A549 (cell line): ENCODE measurements at regions not wholly inside any gene's neighbourhood (a gene's known extent, or its start where the extent isn't known, plus 50 kb on each side); places are given as distances from the start of the nearest gene placed in this dataset.

Source experiments
- ATAC-seq, 2 experiments: fragments of 200-7000 bp in 1 of 2; fragments of >200 bp in 1 of 2; cut with Nextera tagmentation in 1 of 2; cut with Tn5 transposase in 1 of 2; 3 replicates each; pipeline versions ENCODE4 v1.8.0 to v1.9.1; 2018 to 2020; ENCODE audit warnings: mild to moderate bottlenecking in 1 of 2, moderate library complexity in 1 of 2
- CTCF ChIA-PET: fragments of 300-600 bp; sonication (Branson Sonifier 250); formaldehyde crosslinking; extraction: SDS; loops from one replicate; lab custom pipeline; 2021; ENCODE audit warnings: antibody characterized with exemption, inconsistent platforms; lab: Yijun Ruan, JAX
- POLR2A ChIA-PET: fragments of 350-600 bp; formaldehyde crosslinking; extraction: SDS; loops from one replicate; lab custom pipeline; 2021; ENCODE audit warnings: antibody characterized with exemption, inconsistent platforms; lab: Yijun Ruan, JAX
- DNase-seq, 2 experiments: peaks; one replicate each; pipeline versions ENCODE4 v3.0.0 to v3.0.0-alpha.2; 2011 to 2016; ENCODE audit warnings: low read depth in 1 of 2, low spot score in 1 of 2
- FAIRE-seq: peaks from 2 replicates; lab custom pipeline; 2011; peaks lifted over from hg19 to GRCh38; lab: Jason Lieb, UNC
- H3K27ac ChIP-seq, 2 experiments: fragments of >200 bp; sonication (Bioruptor Twin); formaldehyde crosslinking; 3 replicates each; pipeline ENCODE4 v1.5.1; 2016 to 2017
- H3K4me1 ChIP-seq: fragments of >200 bp; sonication (Bioruptor Twin); formaldehyde crosslinking; 3 replicates; pipeline ENCODE4 v1.6.1; 2016
- H3K4me2 ChIP-seq: fragments of >200 bp; sonication (Bioruptor Twin); formaldehyde crosslinking; 3 replicates; pipeline ENCODE4 v1.6.1; 2016
- H3K4me3 ChIP-seq: fragments of >200 bp; sonication (Bioruptor Twin); formaldehyde crosslinking; 3 replicates; pipeline ENCODE4 v1.5.1; 2016
- H3K9me3 ChIP-seq: fragments of >200 bp; sonication (Bioruptor Twin); formaldehyde crosslinking; 3 replicates; pipeline ENCODE4 v1.6.1; 2016
- CBX2 ChIP-seq: fragments of 200-600 bp; sonication (generic); IDR thresholded peaks from 2 replicates; pipeline ENCODE4 v1.6.1; 2016; ENCODE audit warnings: low read depth, mild to moderate bottlenecking, borderline replicate concordance
- CBX8 ChIP-seq: fragments of 200-600 bp; sonication (generic); IDR thresholded peaks from 2 replicates; pipeline ENCODE4 v1.6.1; 2016
- CEBPB ChIP-seq, 2 experiments: fragments of >200 bp in 1 of 2; sonication (Bioruptor Twin) in 1 of 2; formaldehyde crosslinking in 1 of 2; IDR thresholded peaks; 2 replicates each; pipeline ENCODE4 v1.6.1; 2012 to 2016
- CHD4 ChIP-seq: fragments of 200-600 bp; sonication (generic); IDR thresholded peaks from 2 replicates; pipeline ENCODE4 v1.6.1; 2016; ENCODE audit warnings: antibody characterized with exemption, mild to moderate bottlenecking, borderline replicate concordance
- EHMT2 ChIP-seq: fragments of 200-600 bp; sonication (generic); IDR thresholded peaks from 2 replicates; pipeline ENCODE4 v1.6.1; 2016; ENCODE audit warnings: antibody characterized with exemption, low read depth, mild to moderate bottlenecking, moderate library complexity
- ESRRA ChIP-seq: fragments of 150-350 bp; IDR thresholded peaks from 2 replicates; pipeline ENCODE4 v1.6.1; 2014; ENCODE audit warnings: mild to moderate bottlenecking, low read length, borderline replicate concordance
- FOSB ChIP-seq: fragments of 250-450 bp; sonication (Bioruptor Pico); IDR thresholded peaks from 2 replicates; pipeline ENCODE4 v1.5.0; 2020; ENCODE audit warnings: mild to moderate bottlenecking, moderate library complexity
- GATA3 ChIP-seq: IDR thresholded peaks from 2 replicates; pipeline ENCODE4 v1.6.1; 2012; ENCODE audit warnings: borderline replicate concordance
- HDAC2 ChIP-seq: fragments of 200-600 bp; sonication (generic); IDR thresholded peaks from 2 replicates; pipeline ENCODE4 v1.6.1; 2016
- HOXB5 ChIP-seq: fragments of 250-450 bp; sonication (Bioruptor Pico); IDR thresholded peaks from 2 replicates; pipeline ENCODE4 v1.5.0; 2020; ENCODE audit warnings: mild to moderate bottlenecking, moderate library complexity
- JUN ChIP-seq, 2 experiments: fragments of >200 bp; sonication (Bioruptor Twin); formaldehyde crosslinking; IDR thresholded peaks; 2 replicates in 1 of 2; 3 replicates in 1 of 2; pipeline ENCODE4 v1.6.1; 2016 to 2017
- KDM5A ChIP-seq: fragments of 200-600 bp; sonication (generic); IDR thresholded peaks from 2 replicates; pipeline ENCODE4 v1.6.1; 2016; ENCODE audit warnings: antibody characterized with exemption, mild to moderate bottlenecking
- MAFK ChIP-seq: fragments of 450-650 bp; IDR thresholded peaks from 2 replicates; pipeline ENCODE4 v1.6.1; 2014; ENCODE audit not compliant: partially characterized antibody
- MAZ ChIP-seq: fragments of 150-350 bp; IDR thresholded peaks from 2 replicates; pipeline ENCODE4 v1.6.1; 2014; ENCODE audit warnings: antibody characterized with exemption, low read depth, low read length, borderline replicate concordance
- NPAS2 ChIP-seq: fragments of 250-450 bp; sonication (Bioruptor Pico); IDR thresholded peaks from 2 replicates; pipeline ENCODE4 v1.8.0; 2022; ENCODE audit warnings: mild to moderate bottlenecking, moderate library complexity, borderline replicate concordance
- RAD21 ChIP-seq, 2 experiments: fragments of >200 bp in 1 of 2; sonication (Bioruptor Twin) in 1 of 2; formaldehyde crosslinking in 1 of 2; IDR thresholded peaks in 1 of 2; conservative IDR thresholded peaks in 1 of 2; 2 replicates in 1 of 2; 3 replicates in 1 of 2; pipeline ENCODE4 v1.6.1; 2012 to 2018; ENCODE audit warnings: inconsistent platforms in 1 of 2
- RCOR1 ChIP-seq: fragments of 150-350 bp; IDR thresholded peaks from 2 replicates; pipeline ENCODE4 v1.6.1; 2014; ENCODE audit warnings: antibody characterized with exemption, low read length, low read depth
- RFX5 ChIP-seq: fragments of 450-650 bp; IDR thresholded peaks from 2 replicates; pipeline ENCODE4 v1.7.1; 2014; ENCODE audit warnings: antibody characterized with exemption, mild to moderate bottlenecking, moderate library complexity
- RNF2 ChIP-seq: fragments of 200-600 bp; sonication (generic); IDR thresholded peaks from 2 replicates; pipeline ENCODE4 v1.6.1; 2016; ENCODE audit warnings: low read depth, mild to moderate bottlenecking, antibody characterized with exemption, moderate library complexity, borderline replicate concordance
- SMC3 ChIP-seq: fragments of >200 bp; sonication (Bioruptor Twin); formaldehyde crosslinking; IDR thresholded peaks from 3 replicates; pipeline ENCODE4 v1.6.1; 2018; ENCODE audit warnings: inconsistent platforms
- TFCP2L1 ChIP-seq: fragments of 250-450 bp; sonication (Bioruptor Pico); IDR thresholded peaks from 2 replicates; pipeline ENCODE4 v1.5.0; 2021; ENCODE audit warnings: mild to moderate bottlenecking
- ZFP36 ChIP-seq: fragments of 450-650 bp; IDR thresholded peaks from 2 replicates; pipeline ENCODE4 v1.6.1; 2014; ENCODE audit warnings: borderline replicate concordance; ENCODE audit not compliant: partially characterized antibody
- WGBS: methylation state at CpG from one replicate; pipeline ENCODE4 v1.1.6; 2017; ENCODE audit errors: missing lambda C conversion rate; 5-methylcytosine and 5-hydroxymethylcytosine counted together
- TF ChIP-seq, protein P1 (sequence below): fragments of >200 bp; sonication (Bioruptor Twin); formaldehyde crosslinking; IDR thresholded peaks from 3 replicates; pipeline ENCODE4 v1.6.1; 2016
- TF ChIP-seq, protein P2 (sequence below): fragments of >200 bp; sonication (Bioruptor Twin); formaldehyde crosslinking; IDR thresholded peaks from 3 replicates; pipeline ENCODE4 v1.5.1; 2016
- TF ChIP-seq, protein P3 (sequence below): fragments of >200 bp; sonication (Bioruptor Twin); formaldehyde crosslinking; IDR thresholded peaks from 2 replicates; pipeline ENCODE4 v1.6.1; 2016
- TF ChIP-seq, protein P4 (sequence below): fragments of 200-600 bp; sonication (generic); IDR thresholded peaks from 2 replicates; pipeline ENCODE4 v1.6.1; 2016; ENCODE audit warnings: antibody characterized with exemption, mild to moderate bottlenecking, moderate library complexity
- TF ChIP-seq, protein P5 (sequence below): fragments of 150-350 bp; IDR thresholded peaks from 2 replicates; pipeline ENCODE4 v1.6.1; 2014; ENCODE audit warnings: low read depth, mild to moderate bottlenecking, low read length

DNA sequence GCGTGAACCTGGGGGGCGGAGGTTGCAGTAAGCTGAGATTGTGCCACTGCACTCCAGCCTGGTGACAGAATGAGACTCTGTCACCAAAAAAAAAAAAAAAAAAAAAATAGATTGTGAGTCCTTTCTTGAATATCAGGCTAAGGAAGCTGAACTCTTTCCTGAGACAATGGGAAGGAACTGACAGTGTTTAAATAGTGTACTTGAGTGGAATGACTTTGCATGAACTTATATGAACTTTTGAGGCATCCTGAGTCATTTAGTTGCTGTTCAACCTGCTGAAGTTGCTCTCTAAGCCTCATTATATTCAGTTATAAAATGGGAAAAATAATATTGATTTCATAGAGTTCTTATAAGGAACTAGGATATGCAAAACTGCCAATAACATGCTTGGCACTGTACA, 79.3 kb upstream of the LIMCH1 start (continued):
- TF ChIP-seq MAFK (no peak), MAZ (no peak), SMC3 (no peak), GATA3 (no peak), NPAS2 (no peak), HOXB5 (CRISPR knock-in tag) (no peak)
- TF ChIP-seq, protein P1, sequence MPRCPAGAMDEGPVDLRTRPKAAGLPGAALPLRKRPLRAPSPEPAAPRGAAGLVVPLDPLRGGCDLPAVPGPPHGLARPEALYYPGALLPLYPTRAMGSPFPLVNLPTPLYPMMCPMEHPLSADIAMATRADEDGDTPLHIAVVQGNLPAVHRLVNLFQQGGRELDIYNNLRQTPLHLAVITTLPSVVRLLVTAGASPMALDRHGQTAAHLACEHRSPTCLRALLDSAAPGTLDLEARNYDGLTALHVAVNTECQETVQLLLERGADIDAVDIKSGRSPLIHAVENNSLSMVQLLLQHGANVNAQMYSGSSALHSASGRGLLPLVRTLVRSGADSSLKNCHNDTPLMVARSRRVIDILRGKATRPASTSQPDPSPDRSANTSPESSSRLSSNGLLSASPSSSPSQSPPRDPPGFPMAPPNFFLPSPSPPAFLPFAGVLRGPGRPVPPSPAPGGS: no peak
- TF ChIP-seq, all 56 proteins: peak for 0

DNA sequence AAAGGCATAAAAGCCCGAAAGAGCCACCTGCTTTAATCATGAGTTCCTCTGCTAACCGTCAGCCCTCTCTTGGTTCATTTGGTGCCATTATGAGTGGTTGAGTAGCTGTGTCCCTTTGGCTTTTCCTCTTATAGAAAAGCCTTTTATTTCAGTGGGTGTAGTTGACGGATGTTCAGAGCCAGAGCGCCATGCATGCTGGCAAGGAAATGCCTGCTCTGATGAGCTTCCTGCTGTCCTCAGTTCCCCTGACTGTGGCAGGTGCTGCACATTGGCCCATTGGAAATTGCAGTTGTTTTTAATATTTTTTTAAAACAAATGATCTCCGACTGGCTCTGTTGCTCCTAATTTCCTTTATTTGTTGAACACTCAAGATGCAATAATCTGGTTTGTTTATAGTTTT, 77.3 kb upstream of the LIMCH1 start:
- no peaks in the 10 kb centered on the region for H3K9me3 ChIP-seq
- POLR2A ChIA-PET: no interaction called here
- peaks cover 64% of the 10 kb centered on the region for H3K4me1 ChIP-seq
- TF ChIP-seq RCOR1 (no peak), SMC3 (no peak), HDAC2 (no peak), TFCP2L1 (CRISPR knock-in tag) (no peak), MAZ (no peak), CBX8 (no peak), CHD4 (no peak), EHMT2 (no peak), CBX2 (no peak), JUN (IDR thresholded peaks at IDR 0.05) (no peak)
- H3K4me2 ChIP-seq: no peak overlapping the region
- 79% methylated on average over 5 of the region's 5 CpGs for WGBS
- H3K4me3 ChIP-seq: no peak overlapping the region
- FAIRE-seq: no peak
- H3K27ac ChIP-seq: no peak overlapping the region
- CTCF ChIA-PET: no interaction called here
- ATAC-seq: no peak
- DNase-seq: no peak

DNA sequence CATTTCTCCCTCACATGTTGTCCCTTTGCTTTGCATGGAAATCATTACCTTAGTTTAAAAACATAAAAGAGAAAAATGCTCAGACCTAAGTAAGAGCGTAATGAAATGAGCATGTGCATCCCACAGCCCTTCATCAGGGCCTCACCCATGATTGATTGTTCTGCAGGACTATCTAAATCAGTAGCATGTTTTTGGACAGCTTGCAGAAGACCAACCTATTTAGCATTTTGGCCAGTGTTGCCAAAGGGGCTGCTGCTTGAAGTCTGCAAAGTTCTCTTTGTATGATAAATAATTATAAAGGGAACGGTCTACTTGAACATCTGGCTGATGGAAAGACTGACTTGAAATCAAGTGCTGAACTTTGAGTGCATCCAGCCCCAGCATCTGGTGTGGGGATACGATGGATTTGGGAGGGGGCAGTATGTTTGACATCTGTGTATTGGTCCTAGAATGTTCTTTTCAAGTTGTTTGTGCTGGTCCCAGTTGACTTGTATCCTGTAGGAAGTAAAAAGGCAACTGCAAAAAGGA, 76.1 kb upstream of the LIMCH1 start:
- ATAC-seq (no peak), DNase-seq (no peak), FAIRE-seq (no peak)
- WGBS: 83% methylated on average over 3 of the region's 3 CpGs
- CTCF ChIA-PET: no interaction called here
- Histone ChIP-seq H3K4me3 (no peak overlapping the region), H3K4me1 (peaks cover 52% of the 10 kb centered on the region; the same call in 2 of the 3 replicates), H3K27ac (no peak overlapping the region), H3K4me2 (no peak overlapping the region), H3K9me3 (no peaks in the 10 kb centered on the region)
- POLR2A ChIA-PET: no interaction called here
- TF ChIP-seq FOSB (CRISPR knock-in tag) (no peak), MAFK (no peak), RAD21 (conservative IDR thresholded peaks at IDR 0.05 in 1 of 2, IDR thresholded peaks at IDR 0.05 in 1 of 2) (no peak), SMC3 (no peak), ZFP36 (no peak), RNF2 (no peak), KDM5A (no peak), ESRRA (no peak), CEBPB (IDR thresholded peaks at IDR 0.05) (no peak), CHD4 (no peak), NPAS2 (no peak), RFX5 (no peak)
- TF ChIP-seq, protein P2, sequence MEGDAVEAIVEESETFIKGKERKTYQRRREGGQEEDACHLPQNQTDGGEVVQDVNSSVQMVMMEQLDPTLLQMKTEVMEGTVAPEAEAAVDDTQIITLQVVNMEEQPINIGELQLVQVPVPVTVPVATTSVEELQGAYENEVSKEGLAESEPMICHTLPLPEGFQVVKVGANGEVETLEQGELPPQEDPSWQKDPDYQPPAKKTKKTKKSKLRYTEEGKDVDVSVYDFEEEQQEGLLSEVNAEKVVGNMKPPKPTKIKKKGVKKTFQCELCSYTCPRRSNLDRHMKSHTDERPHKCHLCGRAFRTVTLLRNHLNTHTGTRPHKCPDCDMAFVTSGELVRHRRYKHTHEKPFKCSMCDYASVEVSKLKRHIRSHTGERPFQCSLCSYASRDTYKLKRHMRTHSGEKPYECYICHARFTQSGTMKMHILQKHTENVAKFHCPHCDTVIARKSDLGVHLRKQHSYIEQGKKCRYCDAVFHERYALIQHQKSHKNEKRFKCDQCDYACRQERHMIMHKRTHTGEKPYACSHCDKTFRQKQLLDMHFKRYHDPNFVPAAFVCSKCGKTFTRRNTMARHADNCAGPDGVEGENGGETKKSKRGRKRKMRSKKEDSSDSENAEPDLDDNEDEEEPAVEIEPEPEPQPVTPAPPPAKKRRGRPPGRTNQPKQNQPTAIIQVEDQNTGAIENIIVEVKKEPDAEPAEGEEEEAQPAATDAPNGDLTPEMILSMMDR: no peak
- TF ChIP-seq, protein P3, sequence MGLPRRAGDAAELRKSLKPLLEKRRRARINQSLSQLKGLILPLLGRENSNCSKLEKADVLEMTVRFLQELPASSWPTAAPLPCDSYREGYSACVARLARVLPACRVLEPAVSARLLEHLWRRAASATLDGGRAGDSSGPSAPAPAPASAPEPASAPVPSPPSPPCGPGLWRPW: no peak
- TF ChIP-seq, protein P1: no peak
- TF ChIP-seq, protein P4, sequence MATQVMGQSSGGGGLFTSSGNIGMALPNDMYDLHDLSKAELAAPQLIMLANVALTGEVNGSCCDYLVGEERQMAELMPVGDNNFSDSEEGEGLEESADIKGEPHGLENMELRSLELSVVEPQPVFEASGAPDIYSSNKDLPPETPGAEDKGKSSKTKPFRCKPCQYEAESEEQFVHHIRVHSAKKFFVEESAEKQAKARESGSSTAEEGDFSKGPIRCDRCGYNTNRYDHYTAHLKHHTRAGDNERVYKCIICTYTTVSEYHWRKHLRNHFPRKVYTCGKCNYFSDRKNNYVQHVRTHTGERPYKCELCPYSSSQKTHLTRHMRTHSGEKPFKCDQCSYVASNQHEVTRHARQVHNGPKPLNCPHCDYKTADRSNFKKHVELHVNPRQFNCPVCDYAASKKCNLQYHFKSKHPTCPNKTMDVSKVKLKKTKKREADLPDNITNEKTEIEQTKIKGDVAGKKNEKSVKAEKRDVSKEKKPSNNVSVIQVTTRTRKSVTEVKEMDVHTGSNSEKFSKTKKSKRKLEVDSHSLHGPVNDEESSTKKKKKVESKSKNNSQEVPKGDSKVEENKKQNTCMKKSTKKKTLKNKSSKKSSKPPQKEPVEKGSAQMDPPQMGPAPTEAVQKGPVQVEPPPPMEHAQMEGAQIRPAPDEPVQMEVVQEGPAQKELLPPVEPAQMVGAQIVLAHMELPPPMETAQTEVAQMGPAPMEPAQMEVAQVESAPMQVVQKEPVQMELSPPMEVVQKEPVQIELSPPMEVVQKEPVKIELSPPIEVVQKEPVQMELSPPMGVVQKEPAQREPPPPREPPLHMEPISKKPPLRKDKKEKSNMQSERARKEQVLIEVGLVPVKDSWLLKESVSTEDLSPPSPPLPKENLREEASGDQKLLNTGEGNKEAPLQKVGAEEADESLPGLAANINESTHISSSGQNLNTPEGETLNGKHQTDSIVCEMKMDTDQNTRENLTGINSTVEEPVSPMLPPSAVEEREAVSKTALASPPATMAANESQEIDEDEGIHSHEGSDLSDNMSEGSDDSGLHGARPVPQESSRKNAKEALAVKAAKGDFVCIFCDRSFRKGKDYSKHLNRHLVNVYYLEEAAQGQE: no peak
- TF ChIP-seq, protein P5, sequence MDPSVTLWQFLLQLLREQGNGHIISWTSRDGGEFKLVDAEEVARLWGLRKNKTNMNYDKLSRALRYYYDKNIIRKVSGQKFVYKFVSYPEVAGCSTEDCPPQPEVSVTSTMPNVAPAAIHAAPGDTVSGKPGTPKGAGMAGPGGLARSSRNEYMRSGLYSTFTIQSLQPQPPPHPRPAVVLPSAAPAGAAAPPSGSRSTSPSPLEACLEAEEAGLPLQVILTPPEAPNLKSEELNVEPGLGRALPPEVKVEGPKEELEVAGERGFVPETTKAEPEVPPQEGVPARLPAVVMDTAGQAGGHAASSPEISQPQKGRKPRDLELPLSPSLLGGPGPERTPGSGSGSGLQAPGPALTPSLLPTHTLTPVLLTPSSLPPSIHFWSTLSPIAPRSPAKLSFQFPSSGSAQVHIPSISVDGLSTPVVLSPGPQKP: no peak
